ENCODE measurements at regions not wholly inside any gene's neighbourhood (a gene's known extent, or its start where the extent isn't known, plus 50 kb on each side); places are given as distances from the start of the nearest gene placed in this dataset.

DNA sequence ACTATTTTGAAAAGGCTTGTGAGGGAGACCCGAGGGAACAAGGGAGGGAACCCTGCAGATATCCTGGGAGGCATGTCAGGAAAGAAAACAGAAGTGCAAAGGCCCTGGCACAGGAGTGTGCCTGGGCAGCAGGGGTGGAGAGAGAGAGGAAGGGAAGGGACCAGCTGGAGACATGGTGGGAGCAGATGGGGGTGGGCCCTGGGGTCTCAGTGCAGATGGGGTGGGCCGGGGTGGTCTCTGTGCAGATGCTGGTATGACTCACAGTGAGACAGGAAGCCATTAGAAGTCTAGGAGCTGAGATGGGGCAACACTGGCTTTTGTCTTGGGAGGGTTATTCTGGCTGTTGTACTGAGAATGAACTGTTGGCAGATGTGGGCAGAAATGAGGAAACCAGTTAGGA lies 363.6 kb upstream of the C1orf174 start:
- no peak for TF ChIP-seq CTCF (IDR thresholded peaks at IDR 0.05)
- TF ChIP-seq POLR2A (IDR thresholded peaks at IDR 0.05): no peak
- no peaks in the 10 kb centered on the region for H3K4me1 ChIP-seq
- no peaks in the 10 kb centered on the region for H3K9me3 ChIP-seq
- H3K27me3 ChIP-seq: no peaks in the 10 kb centered on the region
- DNase-seq: no peak
- no peak overlapping the region for H3K4me3 ChIP-seq
- no peaks in the 10 kb centered on the region for H3K36me3 ChIP-seq (ENCODE audit: low read depth, missing control alignments)
- WGBS, 2 donors: 77 to 86% methylated on average over 2 of the region's 2 CpGs
- H3K27ac ChIP-seq: no peak overlapping the region
- intact Hi-C loops (cut with DNase I; ENCODE audit: low total_unique reads): no loop called here

GRCh38 chr1:4265836-4266235 lies 365.8 kb upstream of the C1orf174 start:
- intact Hi-C loops (cut with DNase I; ENCODE audit: low total_unique reads): no loop called here
- no peaks in the 10 kb centered on the region for H3K27me3 ChIP-seq
- no peaks in the 10 kb centered on the region for H3K9me3 ChIP-seq
- H3K4me3 ChIP-seq: no peak overlapping the region
- no peaks in the 10 kb centered on the region for H3K4me1 ChIP-seq
- H3K36me3 ChIP-seq (ENCODE audit: low read depth, missing control alignments): no peaks in the 10 kb centered on the region
- H3K27ac ChIP-seq: no peak overlapping the region
- DNase-seq: no peak
- 83 to 94% methylated on average over 1 of the region's 1 CpG for WGBS, 2 donors
- TF ChIP-seq POLR2A (IDR thresholded peaks at IDR 0.05) (no peak), CTCF (IDR thresholded peaks at IDR 0.05) (no peak)

- Histone ChIP-seq H3K27me3 (no peaks in the 10 kb centered on the region), H3K4me3 (no peak overlapping the region), H3K4me1 (no peaks in the 10 kb centered on the region), H3K27ac (no peak overlapping the region), H3K36me3 (ENCODE audit: low read depth, missing control alignments) (no peaks in the 10 kb centered on the region), H3K9me3 (no peaks in the 10 kb centered on the region)
- no peak for DNase-seq
- TF ChIP-seq CTCF (IDR thresholded peaks at IDR 0.05) (no peak), POLR2A (IDR thresholded peaks at IDR 0.05) (no peak)
- 72% methylated on average over 12 of the region's 12 CpGs for WGBS, 2 donors
- intact Hi-C loops (cut with DNase I; ENCODE audit: low total_unique reads): no loop called here
Measured at GRCh38 chr1:4267381-4268261, 367.5 kb upstream of the C1orf174 start.

DNA sequence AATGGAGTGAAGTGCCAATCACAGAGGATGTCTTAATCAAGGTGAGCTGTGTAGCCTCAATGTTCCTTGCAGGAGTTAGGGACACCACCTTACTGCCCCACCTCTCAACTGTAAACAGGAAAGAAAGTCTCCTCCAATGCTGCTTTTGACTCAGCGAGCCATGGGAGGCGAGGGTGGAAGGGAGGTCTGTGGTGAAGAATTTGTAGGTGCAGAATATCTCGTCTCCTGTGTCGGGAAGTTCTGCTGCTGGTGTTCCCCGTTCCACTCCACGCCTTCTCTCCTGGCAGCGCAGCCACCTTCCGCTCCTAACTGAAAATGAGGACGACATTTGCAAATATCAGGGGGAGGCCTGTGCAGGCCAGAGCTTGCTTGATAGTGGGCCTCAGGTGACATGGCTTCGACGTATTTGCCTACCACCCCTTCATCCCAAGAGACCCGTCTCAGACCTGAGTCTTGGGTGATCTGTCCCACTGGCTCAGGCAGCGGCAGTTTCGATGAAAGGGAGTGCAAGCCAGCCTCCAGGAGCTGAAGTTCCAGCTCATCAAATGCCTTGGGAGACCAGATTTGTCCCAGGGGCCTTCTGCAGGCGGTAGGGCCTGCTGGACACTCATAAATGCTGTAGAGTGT lies 368.3 kb upstream of the C1orf174 start:
- H3K4me1 ChIP-seq: no peaks in the 10 kb centered on the region
- no peaks in the 10 kb centered on the region for H3K36me3 ChIP-seq (ENCODE audit: low read depth, missing control alignments)
- no peak overlapping the region for H3K4me3 ChIP-seq
- intact Hi-C loops (cut with DNase I; ENCODE audit: low total_unique reads): no loop called here
- no peak for DNase-seq
- no peak overlapping the region for H3K27ac ChIP-seq
- H3K9me3 ChIP-seq: no peaks in the 10 kb centered on the region
- WGBS, 2 donors: 85 to 90% methylated on average over 13 to 15 of the region's 15 CpGs
- TF ChIP-seq CTCF (IDR thresholded peaks at IDR 0.05): no peak
- TF ChIP-seq POLR2A (IDR thresholded peaks at IDR 0.05): no peak
- no peaks in the 10 kb centered on the region for H3K27me3 ChIP-seq
